IPS-15b (cell line): ENCODE measurements at regions not wholly inside any gene's neighbourhood (a gene's known extent, or its start where the extent isn't known, plus 50 kb on each side); places are given as distances from the start of the nearest gene placed in this dataset.

Experiments used
- H3K27me3 ChIP-seq: one replicate; pipeline ENCODE4 v1.6.1; 2013; ENCODE audit warnings: low read length; ENCODE audit not compliant: control insufficient read depth, insufficient read depth
- H3K36me3 ChIP-seq: one replicate; pipeline ENCODE4 v1.6.1; 2013; ENCODE audit warnings: low read length; ENCODE audit not compliant: control insufficient read depth, insufficient read depth
- H3K4me1 ChIP-seq: one replicate; pipeline ENCODE4 v1.6.1; 2013; ENCODE audit warnings: mild to moderate bottlenecking, low read length; ENCODE audit not compliant: control insufficient read depth, insufficient read depth
- H3K4me3 ChIP-seq: one replicate; pipeline ENCODE4 v1.5.1; 2013; ENCODE audit warnings: low read depth, low read length
- H3K9ac ChIP-seq: one replicate; pipeline ENCODE4 v1.6.1; 2013; ENCODE audit warnings: low read depth, mild to moderate bottlenecking, low read length
- H3K9me3 ChIP-seq: one replicate; pipeline ENCODE4 v1.6.1; 2013; ENCODE audit warnings: mild to moderate bottlenecking, low read length; ENCODE audit not compliant: control insufficient read depth, insufficient read depth

DNA sequence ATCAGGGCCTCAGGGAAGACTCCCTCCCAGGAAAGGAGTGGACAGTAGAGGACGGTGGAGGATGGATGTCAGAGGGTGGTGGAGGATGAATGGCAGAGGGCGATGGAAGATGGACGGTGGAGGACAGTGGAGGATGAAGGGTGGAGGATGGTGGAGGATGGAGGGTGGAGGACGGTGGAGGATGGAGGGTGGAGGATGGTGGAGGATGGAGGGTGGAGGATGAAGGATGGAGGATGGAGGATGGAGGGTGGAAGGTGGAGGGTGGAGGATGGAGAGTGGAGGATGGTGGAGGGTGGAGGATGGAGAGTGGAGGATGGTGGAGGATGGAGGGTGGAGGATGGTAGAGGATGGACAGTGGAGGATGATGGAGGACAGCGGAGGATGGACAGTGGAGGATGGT, 95.9 kb downstream of the LRRC74A start:
- Histone ChIP-seq H3K9ac (no peak overlapping the region), H3K4me1 (peaks cover 43% of the 10 kb centered on the region), H3K27me3 (no peaks in the 10 kb centered on the region), H3K4me3 (no peak overlapping the region), H3K9me3 (no peaks in the 10 kb centered on the region), H3K36me3 (no peaks in the 10 kb centered on the region)

DNA sequence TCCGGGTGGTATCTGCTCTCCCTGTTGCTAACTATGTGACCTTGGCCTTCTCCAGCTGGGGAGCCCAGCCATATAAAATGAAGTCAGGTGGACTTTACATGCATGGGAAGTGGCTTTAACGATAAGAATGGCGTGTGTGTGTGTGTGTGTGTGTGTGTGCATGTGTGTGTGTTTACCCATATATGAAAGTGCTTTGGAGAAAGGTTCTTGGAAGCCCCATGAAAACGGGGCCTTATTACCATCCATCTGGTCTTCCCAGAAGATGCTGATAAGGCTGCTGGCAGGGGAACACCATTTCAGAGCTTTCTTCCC, 94.8 kb downstream of the LRRC74A start:
- Histone ChIP-seq H3K4me1 (peaks cover 41% of the 10 kb centered on the region), H3K9ac (no peak overlapping the region), H3K9me3 (no peaks in the 10 kb centered on the region), H3K36me3 (no peaks in the 10 kb centered on the region), H3K4me3 (no peak overlapping the region), H3K27me3 (no peaks in the 10 kb centered on the region)

DNA sequence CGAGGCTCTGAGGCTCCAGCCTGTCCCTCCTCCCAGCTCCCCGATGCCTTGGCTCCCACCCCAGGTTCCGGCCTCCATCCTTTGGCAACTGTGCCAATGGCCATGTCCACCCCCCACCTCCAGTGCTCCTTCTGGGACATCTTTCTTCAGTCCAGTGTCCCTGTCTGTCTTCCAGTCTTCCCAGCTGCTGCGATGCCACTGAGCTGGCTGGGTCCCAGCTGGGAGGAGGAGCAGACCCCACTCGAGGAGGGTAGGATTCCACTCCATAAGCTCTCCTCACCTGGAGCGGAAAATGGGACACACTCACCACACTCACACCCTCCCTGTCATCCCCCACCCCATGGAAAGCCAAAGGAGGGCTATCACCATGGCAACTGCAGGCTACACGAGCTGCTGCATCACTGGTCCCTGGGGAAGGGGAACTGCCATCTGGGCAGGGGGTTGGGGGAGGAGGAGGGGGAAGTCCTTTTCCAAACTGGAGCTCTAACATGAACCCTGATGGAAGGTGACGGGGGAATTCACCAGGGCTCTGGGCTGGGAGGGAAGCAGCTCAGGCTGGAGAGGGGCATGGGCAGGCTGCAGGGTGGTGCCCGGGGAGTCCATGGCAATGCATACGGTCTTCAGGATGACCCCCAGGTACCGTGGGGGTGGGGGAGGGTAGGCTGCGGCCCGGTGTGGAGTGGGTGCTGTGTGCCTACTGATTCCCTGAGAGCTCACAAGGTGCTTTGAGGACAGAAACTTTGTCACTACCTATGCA, 94.3 kb downstream of the LRRC74A start:
- Histone ChIP-seq H3K4me3 (no peak overlapping the region), H3K27me3 (no peaks in the 10 kb centered on the region), H3K9ac (no peak overlapping the region), H3K9me3 (no peaks in the 10 kb centered on the region), H3K36me3 (no peaks in the 10 kb centered on the region), H3K4me1 (peaks cover 41% of the 10 kb centered on the region)

GRCh38 chr14:76919431-76920330, 93.5 kb downstream of the LRRC74A start:
- Histone ChIP-seq H3K4me1 (peaks cover 37% of the 10 kb centered on the region), H3K9ac (no peak overlapping the region), H3K4me3 (no peak overlapping the region)

More at GRCh38 chr14:76919431-76920330, 93.5 kb downstream of the LRRC74A start:
- no peaks in the 10 kb centered on the region for H3K27me3 ChIP-seq
- H3K9me3 ChIP-seq: no peaks in the 10 kb centered on the region
- H3K36me3 ChIP-seq: no peaks in the 10 kb centered on the region
